ENCODE measurements at regions not wholly inside any gene's neighbourhood (a gene's known extent, or its start where the extent isn't known, plus 50 kb on each side); places are given as distances from the start of the nearest gene placed in this dataset.

- TF ChIP-seq GATA2 (CRISPR knock-in tag; IDR thresholded peaks at IDR 0.05) (peak; percentile 75), RNF2 (IDR thresholded peaks at IDR 0.05) (peak; percentile 80; the same call in 1 of the 2 replicates), MTA2 (IDR thresholded peaks at IDR 0.05; ENCODE audit: low read depth) (peak; percentile 71), POLR2AphosphoS5 (IDR thresholded peaks at IDR 0.05; ENCODE audit: control insufficient read depth, insufficient read depth, low read depth, low read length) (peak; percentile 36; the same call in 1 of the 2 replicates), CBFA2T3 (IDR thresholded peaks at IDR 0.05) (peak; percentile 92), CTBP1 (IDR thresholded peaks at IDR 0.05; ENCODE audit: borderline replicate concordance) (peak; percentile 98), ID3 (CRISPR knock-in tag; IDR thresholded peaks at IDR 0.05) (no peak), ID3 (tag; IDR thresholded peaks at IDR 0.05) (no peak), CBFB (CRISPR knock-in tag; IDR thresholded peaks at IDR 0.05) (no peak), SMAD4 (CRISPR knock-in tag; conservative IDR thresholded peaks at IDR 0.05) (0 out of 2 replicates have a peak, but pooled peaks have one; percentile 55), TCFL5 (CRISPR knock-in tag; conservative IDR thresholded peaks at IDR 0.05) (no peak), HDAC1 (IDR thresholded peaks at IDR 0.05) (peak in 1 of 2 experiments; percentile 69; a peak in 2 of 4 replicates), ZNF134 (CRISPR knock-in tag; conservative IDR thresholded peaks at IDR 0.05) (no peak), JUND (IDR thresholded peaks at IDR 0.05; ENCODE audit: borderline replicate concordance, low read depth, low read length) (peak; percentile 35; the same call in 1 of the 2 replicates), JUND (tag; IDR thresholded peaks at IDR 0.05; ENCODE audit: borderline replicate concordance, low read depth, low read length) (peak; percentile 57; the same call in 1 of the 3 replicates), MYBL2 (IDR thresholded peaks at IDR 0.05; ENCODE audit: low read depth) (no peak; the same call in 1 of the 2 replicates), MYBL2 (CRISPR knock-in tag; IDR thresholded peaks at IDR 0.05; ENCODE audit: borderline replicate concordance) (no peak), MYC (IDR thresholded peaks at IDR 0.05; ENCODE audit: low read depth, low read length) (peak; percentile 7; the same call in 1 of the 2 replicates), MYC (CRISPR knock-in tag; IDR thresholded peaks at IDR 0.05; ENCODE audit: borderline replicate concordance, low read depth) (no peak), ZBTB33 (CRISPR knock-in tag; IDR thresholded peaks at IDR 0.05) (peak; percentile 17; the same call in 1 of the 2 replicates), ZNF449 (CRISPR knock-in tag; IDR thresholded peaks at IDR 0.05) (no peak)
- TF ChIP-seq, protein P1, sequence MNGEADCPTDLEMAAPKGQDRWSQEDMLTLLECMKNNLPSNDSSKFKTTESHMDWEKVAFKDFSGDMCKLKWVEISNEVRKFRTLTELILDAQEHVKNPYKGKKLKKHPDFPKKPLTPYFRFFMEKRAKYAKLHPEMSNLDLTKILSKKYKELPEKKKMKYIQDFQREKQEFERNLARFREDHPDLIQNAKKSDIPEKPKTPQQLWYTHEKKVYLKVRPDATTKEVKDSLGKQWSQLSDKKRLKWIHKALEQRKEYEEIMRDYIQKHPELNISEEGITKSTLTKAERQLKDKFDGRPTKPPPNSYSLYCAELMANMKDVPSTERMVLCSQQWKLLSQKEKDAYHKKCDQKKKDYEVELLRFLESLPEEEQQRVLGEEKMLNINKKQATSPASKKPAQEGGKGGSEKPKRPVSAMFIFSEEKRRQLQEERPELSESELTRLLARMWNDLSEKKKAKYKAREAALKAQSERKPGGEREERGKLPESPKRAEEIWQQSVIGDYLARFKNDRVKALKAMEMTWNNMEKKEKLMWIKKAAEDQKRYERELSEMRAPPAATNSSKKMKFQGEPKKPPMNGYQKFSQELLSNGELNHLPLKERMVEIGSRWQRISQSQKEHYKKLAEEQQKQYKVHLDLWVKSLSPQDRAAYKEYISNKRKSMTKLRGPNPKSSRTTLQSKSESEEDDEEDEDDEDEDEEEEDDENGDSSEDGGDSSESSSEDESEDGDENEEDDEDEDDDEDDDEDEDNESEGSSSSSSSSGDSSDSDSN (IDR thresholded peaks at IDR 0.05; ENCODE audit: borderline replicate concordance in 1 of 2, low read depth in 2 of 2, low read length in 2 of 2) = 0 out of 4 replicates have a peak, but pooled peaks of 1 of the 2 experiments have one; percentile 31
Measured at GRCh38 chr6:18053555-18054445, 66.4 kb upstream of the KIF13A start (continued).
